ENCODE measurements at regions not wholly inside any gene's neighbourhood (a gene's known extent, or its start where the extent isn't known, plus 50 kb on each side); places are given as distances from the start of the nearest gene placed in this dataset.

DNA sequence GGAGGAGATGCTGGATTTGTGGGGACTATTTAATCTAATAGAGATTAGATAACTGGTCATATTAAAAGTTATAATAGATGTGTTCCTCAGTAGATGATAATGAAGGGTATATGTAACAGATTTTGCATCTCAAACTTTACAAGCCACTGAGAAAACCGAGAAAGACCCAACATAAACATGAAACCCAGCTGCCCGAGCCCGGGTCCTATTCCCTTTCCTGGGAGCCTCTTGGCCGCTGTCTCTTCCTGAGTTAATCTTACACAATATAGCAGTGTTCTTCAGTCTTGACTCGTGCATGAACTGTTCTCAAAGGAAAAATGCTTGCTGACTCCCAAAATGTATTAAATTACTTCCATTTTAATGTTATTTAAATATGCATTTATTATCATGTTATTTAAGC is 94.5 kb downstream of the COPS8 start:
- TF ChIP-seq CBX8 (IDR thresholded peaks at IDR 0.05) (no peak), MAFK (IDR thresholded peaks at IDR 0.05; ENCODE audit: partially characterized antibody) (no peak), CEBPB (IDR thresholded peaks at IDR 0.05) (no peak), CTCF (IDR thresholded peaks at IDR 0.05) (no peak), USF2 (IDR thresholded peaks at IDR 0.05) (no peak), RNF2 (IDR thresholded peaks at IDR 0.05; ENCODE audit: borderline replicate concordance, low read depth) (no peak), NFE2L2 (conservative IDR thresholded peaks at IDR 0.05; ENCODE audit: low read length) (no peak)
- TF ChIP-seq, protein P1, sequence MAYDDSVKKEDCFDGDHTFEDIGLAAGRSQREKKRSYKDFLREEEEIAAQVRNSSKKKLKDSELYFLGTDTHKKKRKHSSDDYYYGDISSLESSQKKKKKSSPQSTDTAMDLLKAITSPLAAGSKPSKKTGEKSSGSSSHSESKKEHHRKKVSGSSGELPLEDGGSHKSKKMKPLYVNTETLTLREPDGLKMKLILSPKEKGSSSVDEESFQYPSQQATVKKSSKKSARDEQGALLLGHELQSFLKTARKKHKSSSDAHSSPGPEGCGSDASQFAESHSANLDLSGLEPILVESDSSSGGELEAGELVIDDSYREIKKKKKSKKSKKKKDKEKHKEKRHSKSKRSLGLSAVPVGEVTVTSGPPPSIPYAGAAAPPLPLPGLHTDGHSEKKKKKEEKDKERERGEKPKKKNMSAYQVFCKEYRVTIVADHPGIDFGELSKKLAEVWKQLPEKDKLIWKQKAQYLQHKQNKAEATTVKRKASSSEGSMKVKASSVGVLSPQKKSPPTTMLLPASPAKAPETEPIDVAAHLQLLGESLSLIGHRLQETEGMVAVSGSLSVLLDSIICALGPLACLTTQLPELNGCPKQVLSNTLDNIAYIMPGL (CRISPR knock-in tag; IDR thresholded peaks at IDR 0.05; ENCODE audit: borderline replicate concordance), result no peak

Measured in A549 (cell line).